Neural cell (in vitro differentiated cells): ENCODE measurements at regions not wholly inside any gene's neighbourhood (a gene's known extent, or its start where the extent isn't known, plus 50 kb on each side); places are given as distances from the start of the nearest gene placed in this dataset.

Experiments
- H2AFZ ChIP-seq: fragments of 200-600, 300-800 bp; sonication (generic), shearing (Covaris generic); 2 replicates; pipeline ENCODE4 v1.6.0; 2014; ENCODE audit warnings: low read depth, mild to moderate bottlenecking, antibody characterized with exemption, low read length, moderate library complexity
- H3F3A ChIP-seq: fragments of 200-600 bp; shearing (Covaris generic); 2 replicates; pipeline ENCODE4 v1.6.1; 2016; ENCODE audit warnings: mild to moderate bottlenecking, moderate library complexity, mixed read lengths, antibody characterized with exemption, low read length; ENCODE audit not compliant: insufficient read depth, poor library complexity, severe bottlenecking
- H3K27ac ChIP-seq: fragments of 200-600, 300-800 bp; sonication (generic), shearing (Covaris generic); 2 replicates; pipeline ENCODE4 v1.5.1; 2014; ENCODE audit warnings: mild to moderate bottlenecking, low read length, moderate library complexity
- H3K27me3 ChIP-seq: fragments of 300-800, 200-600 bp; sonication (generic), shearing (Covaris generic); 2 replicates; pipeline ENCODE4 v1.6.0; 2014; ENCODE audit warnings: mild to moderate bottlenecking, low read depth, low read length, moderate library complexity; ENCODE audit not compliant: insufficient read depth
- H3K36me3 ChIP-seq: fragments of 300-800, 200-600 bp; sonication (generic), shearing (Covaris generic); 2 replicates; pipeline ENCODE4 v1.5.1; 2014; ENCODE audit warnings: mild to moderate bottlenecking, antibody characterized with exemption, low read length, moderate library complexity; ENCODE audit not compliant: insufficient read depth
- H3K4me2 ChIP-seq: fragments of 300-800, 200-600 bp; sonication (generic), shearing (Covaris generic); 2 replicates; pipeline ENCODE4 v1.6.0; 2014; ENCODE audit warnings: mild to moderate bottlenecking, low read length
- H3K4me3 ChIP-seq: fragments of 300-800, 200-600 bp; sonication (generic), shearing (Covaris generic); 2 replicates; pipeline ENCODE4 v1.5.1; 2014; ENCODE audit warnings: mild to moderate bottlenecking, low read length, moderate library complexity
- H3K79me2 ChIP-seq: fragments of 200-600 bp; shearing (Covaris generic); replicated peaks from 2 replicates; pipeline ENCODE4 v1.6.0; 2014; ENCODE audit warnings: mild to moderate bottlenecking, low read length, moderate library complexity; ENCODE audit not compliant: insufficient read depth
- H3K9ac ChIP-seq: fragments of 300-800, 200-600 bp; sonication (generic), shearing (Covaris generic); 2 replicates; pipeline ENCODE4 v1.6.1; 2016; ENCODE audit warnings: mild to moderate bottlenecking, low read length, mixed read lengths
- H3K9me2 ChIP-seq: fragments of 200-600 bp; shearing (Covaris generic); 2 replicates; pipeline ENCODE4 v1.6.1; 2016; ENCODE audit warnings: mild to moderate bottlenecking, low read length, mixed read lengths; ENCODE audit not compliant: insufficient read depth
- H3K9me3 ChIP-seq: fragments of 200-600, 300-800 bp; sonication (generic), shearing (Covaris generic); 2 replicates; pipeline ENCODE4 v1.6.1; 2016; ENCODE audit warnings: mild to moderate bottlenecking, mixed run types, low read length, moderate library complexity, mixed read lengths
- H4K20me1 ChIP-seq: fragments of 200-600 bp; shearing (Covaris generic); 2 replicates; pipeline ENCODE4 v1.6.1; 2016; ENCODE audit warnings: mild to moderate bottlenecking, mixed run types; ENCODE audit not compliant: insufficient read depth
- EP300 ChIP-seq: fragments of 450-650 bp; conservative IDR thresholded peaks from 2 replicates; pipeline ENCODE4 v1.6.1; 2014; ENCODE audit warnings: antibody characterized with exemption, mild to moderate bottlenecking, moderate library complexity; ENCODE audit not compliant: poor library complexity, severe bottlenecking
- EZH2 ChIP-seq: fragments of 200-600, 300-800 bp; shearing (Covaris generic), sonication (generic); IDR thresholded peaks from 2 replicates; pipeline ENCODE4 v1.6.1; 2014; ENCODE audit warnings: antibody characterized with exemption, low read length, borderline replicate concordance, mild to moderate bottlenecking; ENCODE audit not compliant: insufficient read depth, poor library complexity, severe bottlenecking
- MXI1 ChIP-seq: fragments of 450-650 bp; conservative IDR thresholded peaks from 2 replicates; pipeline ENCODE4 v1.6.1; 2014; ENCODE audit warnings: antibody characterized with exemption, mild to moderate bottlenecking; ENCODE audit not compliant: poor library complexity, severe bottlenecking
- POLR2AphosphoS5 ChIP-seq: IDR thresholded peaks from 2 replicates; pipeline ENCODE4 v1.6.1; 2012
- RAD21 ChIP-seq: fragments of 450-650 bp; conservative IDR thresholded peaks from 2 replicates; pipeline ENCODE4 v1.6.1; 2014; ENCODE audit warnings: antibody characterized with exemption, mild to moderate bottlenecking, moderate library complexity
- REST ChIP-seq: IDR thresholded peaks from 2 replicates; pipeline ENCODE4 v1.6.1; 2012; ENCODE audit warnings: borderline replicate concordance
- SMC3 ChIP-seq: fragments of 450-650 bp; conservative IDR thresholded peaks from 2 replicates; pipeline ENCODE4 v1.6.1; 2014; ENCODE audit warnings: antibody characterized with exemption, mild to moderate bottlenecking, moderate library complexity; ENCODE audit not compliant: poor library complexity
- TAF1 ChIP-seq: IDR thresholded peaks from 2 replicates; pipeline ENCODE4 v1.6.1; 2012; ENCODE audit warnings: low read depth
- TF ChIP-seq, protein P1 (sequence below): fragments of 450-650 bp; IDR thresholded peaks from 2 replicates; pipeline ENCODE4 v1.5.1; 2014; ENCODE audit warnings: antibody characterized with exemption, mild to moderate bottlenecking, moderate library complexity; ENCODE audit not compliant: poor library complexity, severe bottlenecking

GRCh38 chr13:75154331-75154730 lies 327.6 kb downstream of the TBC1D4 start:
- no peaks in the 10 kb centered on the region for H4K20me1 ChIP-seq
- no peaks in the 10 kb centered on the region for H3K36me3 ChIP-seq
- no peak overlapping the region for H3K27ac ChIP-seq
- no peaks in the 10 kb centered on the region for H3K79me2 ChIP-seq
- no peaks in the 10 kb centered on the region for H3K27me3 ChIP-seq
- H3K9ac ChIP-seq, result no peak overlapping the region
- no peaks in the 10 kb centered on the region for H3F3A ChIP-seq
- H3K4me3 ChIP-seq, result no peak overlapping the region
- TF ChIP-seq, protein P1, sequence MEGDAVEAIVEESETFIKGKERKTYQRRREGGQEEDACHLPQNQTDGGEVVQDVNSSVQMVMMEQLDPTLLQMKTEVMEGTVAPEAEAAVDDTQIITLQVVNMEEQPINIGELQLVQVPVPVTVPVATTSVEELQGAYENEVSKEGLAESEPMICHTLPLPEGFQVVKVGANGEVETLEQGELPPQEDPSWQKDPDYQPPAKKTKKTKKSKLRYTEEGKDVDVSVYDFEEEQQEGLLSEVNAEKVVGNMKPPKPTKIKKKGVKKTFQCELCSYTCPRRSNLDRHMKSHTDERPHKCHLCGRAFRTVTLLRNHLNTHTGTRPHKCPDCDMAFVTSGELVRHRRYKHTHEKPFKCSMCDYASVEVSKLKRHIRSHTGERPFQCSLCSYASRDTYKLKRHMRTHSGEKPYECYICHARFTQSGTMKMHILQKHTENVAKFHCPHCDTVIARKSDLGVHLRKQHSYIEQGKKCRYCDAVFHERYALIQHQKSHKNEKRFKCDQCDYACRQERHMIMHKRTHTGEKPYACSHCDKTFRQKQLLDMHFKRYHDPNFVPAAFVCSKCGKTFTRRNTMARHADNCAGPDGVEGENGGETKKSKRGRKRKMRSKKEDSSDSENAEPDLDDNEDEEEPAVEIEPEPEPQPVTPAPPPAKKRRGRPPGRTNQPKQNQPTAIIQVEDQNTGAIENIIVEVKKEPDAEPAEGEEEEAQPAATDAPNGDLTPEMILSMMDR, result no peak
- TF ChIP-seq SMC3, result no peak
- no peak for TF ChIP-seq TAF1
- TF ChIP-seq REST, result no peak
- TF ChIP-seq POLR2AphosphoS5, result no peak
- TF ChIP-seq EP300, result no peak
- no peak for TF ChIP-seq RAD21
- TF ChIP-seq MXI1, result no peak
- TF ChIP-seq EZH2, result no peak
- H2AFZ ChIP-seq, result no peak overlapping the region
- no peaks in the 10 kb centered on the region for H3K9me3 ChIP-seq
- no peak overlapping the region for H3K4me2 ChIP-seq
- no peaks in the 10 kb centered on the region for H3K9me2 ChIP-seq

GRCh38 chr13:75153834-75154233 lies 328.1 kb downstream of the TBC1D4 start:
- Histone ChIP-seq H3K9me3 (no peaks in the 10 kb centered on the region), H3K27ac (no peak overlapping the region), H3F3A (no peaks in the 10 kb centered on the region), H3K4me2 (no peak overlapping the region), H3K27me3 (no peaks in the 10 kb centered on the region), H3K9me2 (no peaks in the 10 kb centered on the region), H4K20me1 (no peaks in the 10 kb centered on the region), H3K79me2 (no peaks in the 10 kb centered on the region), H2AFZ (no peak overlapping the region), H3K36me3 (no peaks in the 10 kb centered on the region), H3K4me3 (no peak overlapping the region), H3K9ac (no peak overlapping the region)
- TF ChIP-seq SMC3 (no peak), RAD21 (no peak), EP300 (no peak), TAF1 (no peak), REST (no peak), POLR2AphosphoS5 (no peak), EZH2 (no peak)
- TF ChIP-seq, protein P1, result no peak
